Panc1 (cell line): ENCODE measurements at regions not wholly inside any gene's neighbourhood (a gene's known extent, or its start where the extent isn't known, plus 50 kb on each side); places are given as distances from the start of the nearest gene placed in this dataset.

Experiments
- ATAC-seq: fragments of 200-7000 bp; cut with Tn5 transposase; 2 replicates; pipeline ENCODE4 v1.9.1; 2020; ENCODE audit warnings: mild to moderate bottlenecking, moderate library complexity
- BruUV-seq: library from RNA; stranded (reverse); fragments of 400-500 nt; replicated peaks from 2 replicates; lab custom pipeline; 2021; lab: Mats Ljungman, UMichigan
- CTCF ChIA-PET: fragments of 300-600 bp; sonication (Branson Sonifier 250); formaldehyde crosslinking; loops from one replicate; lab custom pipeline; 2022; ENCODE audit warnings: antibody characterized with exemption; lab: Charles Lee
- POLR2A ChIA-PET: fragments of 300-600 bp; sonication (Branson Sonifier 250); formaldehyde crosslinking; loops from one replicate; lab custom pipeline; 2022; ENCODE audit warnings: antibody characterized with exemption; lab: Charles Lee
- DNase-seq: peaks from one replicate; pipeline ENCODE4 v3.0.0-alpha.2; 2010; ENCODE audit warnings: low read depth, low spot score
- H3K27ac ChIP-seq: 2 replicates; pipeline ENCODE4 v1.5.1; 2011; ENCODE audit warnings: mild to moderate bottlenecking, low read length, inconsistent platforms
- H3K27me3 ChIP-seq: fragments of 200-500 bp; sonication (Bioruptor generic); 2 replicates; pipeline ENCODE4 v1.6.0; 2014; ENCODE audit warnings: low read length, inconsistent platforms; ENCODE audit not compliant: control insufficient read depth, insufficient read depth
- H3K36me3 ChIP-seq: fragments of 200-500 bp; sonication (Bioruptor generic); 2 replicates; pipeline ENCODE4 v1.5.1; 2014; ENCODE audit warnings: inconsistent platforms, mild to moderate bottlenecking, low read length, moderate library complexity; ENCODE audit not compliant: control insufficient read depth, insufficient read depth
- H3K4me1 ChIP-seq: 2 replicates; pipeline ENCODE4 v1.5.1; 2011; ENCODE audit warnings: inconsistent platforms, mild to moderate bottlenecking, low read length, moderate library complexity; ENCODE audit not compliant: control insufficient read depth, insufficient read depth
- H3K4me3 ChIP-seq, 2 experiments: 2 replicates each; pipeline ENCODE4 v1.5.1; 2011 to 2012; ENCODE audit warnings: low read depth in 2 of 2, low read length in 2 of 2, mild to moderate bottlenecking in 2 of 2, inconsistent platforms in 1 of 2, moderate library complexity in 1 of 2
- H3K9me3 ChIP-seq: fragments of 200-500 bp; sonication (Bioruptor generic); 2 replicates; pipeline ENCODE4 v1.5.1; 2014; ENCODE audit warnings: low read depth, mild to moderate bottlenecking, inconsistent platforms, low read length, moderate library complexity; ENCODE audit not compliant: control insufficient read depth, insufficient read depth
- CTCF ChIP-seq: fragments of 450-650 bp; IDR thresholded peaks from 2 replicates; pipeline ENCODE4 v1.5.1; 2017; ENCODE audit warnings: mild to moderate bottlenecking
- POLR2AphosphoS5 ChIP-seq: IDR thresholded peaks from 2 replicates; pipeline ENCODE4 v1.6.1; 2012; ENCODE audit warnings: mild to moderate bottlenecking, low read depth, low read length, moderate library complexity
- REST ChIP-seq, 2 experiments: IDR thresholded peaks; 2 replicates each; pipeline ENCODE4 v1.6.1; 2011 to 2012; ENCODE audit warnings: low read depth in 2 of 2, control low read depth in 1 of 2, low read length in 1 of 2, mild to moderate bottlenecking in 1 of 2, moderate library complexity in 1 of 2; ENCODE audit not compliant: insufficient read depth in 1 of 2
- SIN3A ChIP-seq: IDR thresholded peaks from 2 replicates; pipeline ENCODE4 v1.6.1; 2012; ENCODE audit warnings: low read depth, mild to moderate bottlenecking, low read length, moderate library complexity, borderline replicate concordance; ENCODE audit not compliant: insufficient read depth
- TCF7L2 ChIP-seq: IDR thresholded peaks from 2 replicates; pipeline ENCODE4 v1.6.1; 2011; ENCODE audit warnings: mild to moderate bottlenecking, low read depth, low read length, inconsistent platforms
- in situ Hi-C: cut with HindIII; loops from 2 replicates; pipeline ENCODE4 v1.10.0; 2016; ENCODE audit warnings: low sequenced_read_pairs, low pct_unique_long_range_greater_than_20kb
- intact Hi-C: fragments of 100-400 bp; cut with micrococcal nuclease; formaldehyde crosslinking; loops from one replicate; pipeline ENCODE4 v1.10.0; 2022; ENCODE audit not compliant: unreplicated experiment

- Histone ChIP-seq H3K27me3 (no peaks in the 10 kb centered on the region), H3K9me3 (no peaks in the 10 kb centered on the region), H3K4me3 (no peak overlapping the region), H3K4me1 (no peaks in the 10 kb centered on the region), H3K36me3 (no peaks in the 10 kb centered on the region), H3K27ac (no peak overlapping the region)
- TF ChIP-seq TCF7L2, result no peak
- ChIA-PET CTCF (no interaction called here), POLR2A (no interaction called here)
- intact Hi-C loops (no loop called here), in situ Hi-C loops (no loop called here)
- ATAC-seq (no peak), DNase-seq (no peak)
- BruUV-seq, result no TSS peak
Observed at GRCh38 chr2:53463806-53464726, 303.5 kb upstream of the CHAC2 start.

- H3K27ac ChIP-seq, result no peak overlapping the region
- DNase-seq (no peak), ATAC-seq (no peak)
- no peaks in the 10 kb centered on the region for H3K9me3 ChIP-seq
- intact Hi-C loops, result no loop called here
- BruUV-seq, result no TSS peak
- no peaks in the 10 kb centered on the region for H3K4me1 ChIP-seq
- TF ChIP-seq REST (IDR thresholded peaks at IDR 0.05; ENCODE audit: insufficient read depth in 1 of 2, low read depth in 2 of 2, low read length in 1 of 2) (no peak), CTCF (no peak), SIN3A (no peak)
- no peak overlapping the region for H3K4me3 ChIP-seq
- no peaks in the 10 kb centered on the region for H3K27me3 ChIP-seq
- in situ Hi-C loops, result no loop called here
- H3K36me3 ChIP-seq, result no peaks in the 10 kb centered on the region
- ChIA-PET CTCF (no interaction called here), POLR2A (no interaction called here)
Observed at GRCh38 chr2:53460937-53461336, 306.7 kb upstream of the CHAC2 start.

GRCh38 chr2:53460347-53460746 lies 307.3 kb upstream of the CHAC2 start:
- Histone ChIP-seq H3K9me3 (no peaks in the 10 kb centered on the region), H3K4me3 (no peak overlapping the region), H3K27me3 (no peaks in the 10 kb centered on the region), H3K36me3 (no peaks in the 10 kb centered on the region), H3K27ac (no peak overlapping the region), H3K4me1 (no peaks in the 10 kb centered on the region)
- no peak for ATAC-seq
- TF ChIP-seq CTCF (no peak), POLR2AphosphoS5 (no peak), SIN3A (no peak), TCF7L2 (no peak), REST (IDR thresholded peaks at IDR 0.05; ENCODE audit: insufficient read depth in 1 of 2, low read depth in 2 of 2, low read length in 1 of 2) (no peak)
- no peak for DNase-seq
- ChIA-PET POLR2A (no interaction called here), CTCF (no interaction called here)
- in situ Hi-C loops, result no loop called here
- intact Hi-C loops, result no loop called here
- BruUV-seq, result no TSS peak
